HepG2 (cell line): ENCODE measurements at regions not wholly inside any gene's neighbourhood (a gene's known extent, or its start where the extent isn't known, plus 50 kb on each side); places are given as distances from the start of the nearest gene placed in this dataset.

Source experiments
- ATAC-seq: fragments of 200-7000 bp; cut with Tn5 transposase; 3 replicates; pipeline ENCODE4 v1.9.1; 2020; ENCODE audit warnings: mild to moderate bottlenecking, moderate library complexity
- BruUV-seq: library from RNA; stranded (reverse); fragments of 400-500 nt; replicated peaks from 2 replicates; lab custom pipeline; 2021; lab: Mats Ljungman, UMichigan
- CTCF ChIA-PET: fragments of 300-600 bp; formaldehyde crosslinking; extraction: SDS; loops from one replicate; lab custom pipeline; 2021; ENCODE audit warnings: low total read pairs, inconsistent platforms, low intra/inter-chr PET ratio; lab: Yijun Ruan, JAX
- POLR2A ChIA-PET: fragments of 350-600 bp; sonication (Branson Sonifier 250); formaldehyde crosslinking; loops from one replicate; lab custom pipeline; 2020; ENCODE audit warnings: antibody characterized with exemption, inconsistent platforms; lab: Yijun Ruan, JAX
- DNase-seq: peaks from one replicate; pipeline ENCODE4 v3.0.0-alpha.2; 2015; ENCODE audit warnings: low spot score
- FAIRE-seq: peaks from 3 replicates; lab custom pipeline; 2011; peaks lifted over from hg19 to GRCh38; lab: Jason Lieb, UNC
- H2AFZ ChIP-seq: one replicate; pipeline ENCODE4 v1.6.1; 2011; ENCODE audit warnings: low read length, inconsistent platforms
- H3K27ac ChIP-seq: fragments of 300-600 bp; 3 replicates; pipeline ENCODE4 v1.8.0; 2011; ENCODE audit warnings: mixed run types, mild to moderate bottlenecking, mixed read lengths, low read length, inconsistent platforms; ENCODE audit not compliant: insufficient read depth; ENCODE audit errors: extremely low read length
- H3K27me3 ChIP-seq, 2 experiments: fragments of 200-600 bp in 1 of 2; 2 replicates in 1 of 2; 3 replicates in 1 of 2; pipeline versions ENCODE4 v1.6.0 to v1.8.0; 2011; ENCODE audit warnings: low read length in 2 of 2, mild to moderate bottlenecking in 2 of 2, moderate library complexity in 2 of 2, inconsistent platforms in 1 of 2; ENCODE audit not compliant: insufficient read depth in 2 of 2, control insufficient read depth in 1 of 2
- H3K36me3 ChIP-seq, 2 experiments: fragments of 200-600 bp in 1 of 2; replicated peaks in 1 of 2; 2 replicates in 1 of 2; 3 replicates in 1 of 2; pipeline versions ENCODE4 v1.5.1 to v1.8.0; 2011; ENCODE audit warnings: low read length in 2 of 2, inconsistent platforms in 1 of 2; ENCODE audit not compliant: insufficient read depth in 2 of 2, control insufficient read depth in 1 of 2
- H3K4me1 ChIP-seq: 2 replicates; pipeline ENCODE4 v1.5.1; 2012; ENCODE audit warnings: low read length, inconsistent platforms; ENCODE audit not compliant: insufficient read depth
- H3K4me2 ChIP-seq: 2 replicates; pipeline ENCODE4 v1.6.0; 2011; ENCODE audit warnings: low read depth, low read length, inconsistent platforms
- H3K4me3 ChIP-seq, 3 experiments: fragments of 200-600 bp in 1 of 3; sonication (generic), shearing (Covaris generic) in 1 of 3; replicated peaks in 1 of 3; 2 replicates each; pipeline ENCODE4 v1.5.1; 2011 to 2016; ENCODE audit warnings: low read length in 3 of 3, inconsistent platforms in 2 of 3, low read depth in 2 of 3, mild to moderate bottlenecking in 2 of 3, control low read depth in 1 of 3, mixed read lengths in 1 of 3; ENCODE audit not compliant: insufficient read depth in 1 of 3
- H3K79me2 ChIP-seq: one replicate; pipeline ENCODE4 v1.6.1; 2011; ENCODE audit warnings: low read length, inconsistent platforms; ENCODE audit not compliant: insufficient read depth
- H3K9ac ChIP-seq: 2 replicates; pipeline ENCODE4 v1.6.0; 2011; ENCODE audit warnings: mild to moderate bottlenecking, low read depth, low read length, inconsistent platforms; ENCODE audit not compliant: insufficient read depth
- H3K9me3 ChIP-seq: 2 replicates; pipeline ENCODE4 v1.5.1; 2012; ENCODE audit warnings: mild to moderate bottlenecking, low read length
- H4K20me1 ChIP-seq: 2 replicates; pipeline ENCODE4 v1.6.0; 2011; ENCODE audit warnings: inconsistent platforms, mild to moderate bottlenecking, low read length, moderate library complexity; ENCODE audit not compliant: insufficient read depth
- AGO2 ChIP-seq: fragments of 200-400 bp; formaldehyde crosslinking; optimal IDR thresholded peaks from 2 replicates; pipeline ENCODE3; 2017; ENCODE audit warnings: mild to moderate bottlenecking, low read depth, low read length, moderate library complexity
- ARNT2 ChIP-seq: sonication (generic); formaldehyde crosslinking; IDR thresholded peaks from 2 replicates; pipeline ENCODE4 v1.8.0; 2022; ENCODE audit warnings: mild to moderate bottlenecking, low read depth, missing genetic modification reagents, moderate library complexity
- ATF7 ChIP-seq, 2 experiments: fragments of 450-650 bp in 1 of 2; sonication (generic) in 1 of 2; formaldehyde crosslinking in 1 of 2; IDR thresholded peaks; 2 replicates each; pipeline versions ENCODE4 v1.4.0 to v1.6.1; 2016 to 2020; ENCODE audit warnings: antibody characterized with exemption in 1 of 2, mild to moderate bottlenecking in 1 of 2, missing genetic modification reagents in 1 of 2
- EZH2 ChIP-seq: conservative IDR thresholded peaks from 2 replicates; pipeline ENCODE4 v1.6.1; 2012; ENCODE audit warnings: mild to moderate bottlenecking, low read depth, low read length, moderate library complexity
- FOXA3 ChIP-seq: IDR thresholded peaks from 2 replicates; pipeline ENCODE4 v1.6.1; 2016; ENCODE audit warnings: missing genetic modification reagents, missing compliant biosample characterization
- FOXP1 ChIP-seq, 2 experiments: fragments of 450-650 bp in 1 of 2; IDR thresholded peaks; 2 replicates each; pipeline ENCODE4 v1.6.1; 2017 to 2018; ENCODE audit warnings: antibody characterized with exemption in 1 of 2
- HDAC6 ChIP-seq: fragments of 200-600 bp; sonication (generic); IDR thresholded peaks from 2 replicates; pipeline ENCODE4 v1.7.0; 2017; ENCODE audit warnings: mild to moderate bottlenecking, antibody characterized with exemption, low read length, low read depth
- NFE2L1 ChIP-seq: sonication (generic); formaldehyde crosslinking; IDR thresholded peaks from 2 replicates; pipeline ENCODE4 v1.4.0; 2020; ENCODE audit warnings: missing genetic modification reagents, mild to moderate bottlenecking, borderline replicate concordance
- NPAS2 ChIP-seq: sonication (generic); formaldehyde crosslinking; IDR thresholded peaks from 2 replicates; pipeline ENCODE4 v1.8.0; 2022; ENCODE audit warnings: mild to moderate bottlenecking, missing genetic modification reagents, borderline replicate concordance
- RARA ChIP-seq: IDR thresholded peaks from 2 replicates; pipeline ENCODE4 v1.6.1; 2016; ENCODE audit warnings: missing genetic modification reagents, missing compliant biosample characterization
- ZKSCAN5 ChIP-seq: sonication (generic); formaldehyde crosslinking; IDR thresholded peaks from 2 replicates; pipeline ENCODE4 v1.5.1; 2020; ENCODE audit warnings: mild to moderate bottlenecking, missing genetic modification reagents
- ZMAT3 ChIP-seq: sonication (generic); formaldehyde crosslinking; conservative IDR thresholded peaks from 2 replicates; pipeline ENCODE4 v1.7.0; 2021; ENCODE audit warnings: missing genetic modification reagents
- ZNF24 ChIP-seq: fragments of 450-650 bp; IDR thresholded peaks from 2 replicates; pipeline ENCODE4 v1.6.1; 2017; ENCODE audit warnings: antibody characterized with exemption, mild to moderate bottlenecking
- ZNF251 ChIP-seq: sonication (generic); formaldehyde crosslinking; IDR thresholded peaks from 2 replicates; pipeline ENCODE4 v1.9.0; 2021; ENCODE audit warnings: mild to moderate bottlenecking, missing genetic modification reagents
- ZNF264 ChIP-seq: sonication (generic); formaldehyde crosslinking; IDR thresholded peaks from 2 replicates; pipeline ENCODE4 v1.4.0; 2020; ENCODE audit warnings: missing genetic modification reagents
- ZNF34 ChIP-seq: sonication (generic); formaldehyde crosslinking; IDR thresholded peaks from 2 replicates; pipeline ENCODE4 v1.4.0; 2020; ENCODE audit warnings: mild to moderate bottlenecking, missing genetic modification reagents, borderline replicate concordance
- ZNF430 ChIP-seq: sonication (generic); formaldehyde crosslinking; IDR thresholded peaks from 2 replicates; pipeline ENCODE4 v1.9.0; 2021; ENCODE audit warnings: mild to moderate bottlenecking, missing genetic modification reagents
- ZNF773 ChIP-seq: sonication (generic); formaldehyde crosslinking; IDR thresholded peaks from 2 replicates; pipeline ENCODE4 v1.4.0; 2020; ENCODE audit warnings: missing genetic modification reagents, borderline replicate concordance
- ZNF775 ChIP-seq: sonication (generic); formaldehyde crosslinking; IDR thresholded peaks from 2 replicates; pipeline ENCODE4 v1.4.0; 2020; ENCODE audit warnings: missing genetic modification reagents, mild to moderate bottlenecking, moderate library complexity, borderline replicate concordance
- ZNF839 ChIP-seq: sonication (generic); formaldehyde crosslinking; IDR thresholded peaks from 2 replicates; pipeline ENCODE4 v1.4.0; 2020; ENCODE audit warnings: missing genetic modification reagents, mild to moderate bottlenecking, borderline replicate concordance
- ZSCAN25 ChIP-seq: sonication (generic); formaldehyde crosslinking; IDR thresholded peaks from 2 replicates; pipeline ENCODE4 v1.8.0; 2022; ENCODE audit warnings: mild to moderate bottlenecking, missing genetic modification reagents
- WGBS: methylation state at CpG from one replicate; pipeline ENCODE4 v1.1.6; 2017; ENCODE audit warnings: low lambda C conversion rate; 5-methylcytosine and 5-hydroxymethylcytosine counted together
- in situ Hi-C: cut with HindIII; loops from 2 replicates; pipeline ENCODE4 v1.10.0; 2017; ENCODE audit warnings: low pct_unique_long_range_greater_than_20kb; ENCODE audit not compliant: extremely low pct_ligation_motif_present
- intact Hi-C: fragments of 100-400 bp; cut with micrococcal nuclease; formaldehyde crosslinking; loops from one replicate; pipeline ENCODE4 v1.10.0; 2022; ENCODE audit not compliant: unreplicated experiment
- TF ChIP-seq, protein P1 (sequence below): sonication (generic); formaldehyde crosslinking; IDR thresholded peaks from 2 replicates; pipeline ENCODE4 v1.5.1; 2020; ENCODE audit warnings: missing genetic modification reagents, mild to moderate bottlenecking, borderline replicate concordance
- TF ChIP-seq, protein P2 (sequence below): fragments of 450-650 bp; IDR thresholded peaks from 2 replicates; pipeline ENCODE4 v1.6.1; 2017

DNA sequence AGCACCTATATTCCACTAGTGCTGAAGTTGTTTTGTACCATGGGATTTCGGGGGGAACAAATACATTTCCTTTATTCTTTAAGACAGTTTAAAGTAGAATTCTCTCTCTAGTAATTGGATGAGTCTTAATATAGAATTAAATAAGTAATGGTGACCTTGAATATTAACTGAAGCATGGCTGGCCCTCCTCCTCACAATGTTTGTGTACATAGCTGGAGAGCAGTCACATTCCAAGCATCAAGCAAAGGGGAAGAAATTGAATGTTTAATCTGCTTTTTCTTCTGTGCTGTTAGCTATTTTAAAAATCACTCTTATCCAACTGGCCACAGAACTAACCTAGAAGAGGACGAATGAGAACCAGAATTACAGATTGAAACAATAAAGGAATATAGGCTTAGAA lies 906.9 kb downstream of the CCSER2 start (continued):
- TF ChIP-seq, protein P1, sequence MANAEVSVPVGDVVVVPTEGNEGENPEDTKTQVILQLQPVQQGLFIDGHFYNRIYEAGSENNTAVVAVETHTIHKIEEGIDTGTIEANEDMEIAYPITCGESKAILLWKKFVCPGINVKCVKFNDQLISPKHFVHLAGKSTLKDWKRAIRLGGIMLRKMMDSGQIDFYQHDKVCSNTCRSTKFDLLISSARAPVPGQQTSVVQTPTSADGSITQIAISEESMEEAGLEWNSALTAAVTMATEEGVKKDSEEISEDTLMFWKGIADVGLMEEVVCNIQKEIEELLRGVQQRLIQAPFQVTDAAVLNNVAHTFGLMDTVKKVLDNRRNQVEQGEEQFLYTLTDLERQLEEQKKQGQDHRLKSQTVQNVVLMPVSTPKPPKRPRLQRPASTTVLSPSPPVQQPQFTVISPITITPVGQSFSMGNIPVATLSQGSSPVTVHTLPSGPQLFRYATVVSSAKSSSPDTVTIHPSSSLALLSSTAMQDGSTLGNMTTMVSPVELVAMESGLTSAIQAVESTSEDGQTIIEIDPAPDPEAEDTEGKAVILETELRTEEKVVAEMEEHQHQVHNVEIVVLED (CRISPR knock-in tag), result no peak
- TF ChIP-seq ZMAT3 (CRISPR knock-in tag), result no peak
- no peak for TF ChIP-seq NFE2L1
- TF ChIP-seq NPAS2 (CRISPR knock-in tag), result no peak
- TF ChIP-seq ZNF775 (CRISPR knock-in tag), result no peak
- no peak for TF ChIP-seq ZNF24
- no peak for TF ChIP-seq FOXP1 (IDR thresholded peaks at IDR 0.05)
- TF ChIP-seq FOXP1 (CRISPR knock-in tag; IDR thresholded peaks at IDR 0.05), result no peak
- TF ChIP-seq ARNT2, result no peak
- TF ChIP-seq ZNF773 (CRISPR knock-in tag), result no peak
- TF ChIP-seq EZH2, result no peak

DNA sequence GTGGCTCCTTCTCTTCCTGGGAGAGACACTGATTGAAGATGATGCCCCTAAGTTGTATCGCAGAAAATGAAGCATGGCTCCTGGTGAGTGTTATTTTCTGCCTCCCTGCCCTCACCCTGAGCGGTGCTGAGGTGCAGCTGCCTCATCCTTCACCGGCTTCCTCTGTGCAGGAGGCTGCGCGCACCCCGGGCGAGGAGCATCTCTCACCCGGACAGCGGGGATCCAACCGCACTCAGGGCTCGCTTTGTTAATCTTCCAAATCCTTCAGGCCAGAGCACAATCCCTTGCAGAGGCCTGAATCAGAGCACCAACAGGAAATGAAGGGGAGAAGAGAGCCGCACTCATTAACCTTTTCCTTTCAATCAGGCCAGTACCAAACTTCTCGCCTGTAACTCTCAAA lies 910.3 kb downstream of the CCSER2 start:
- CTCF ChIA-PET, result no interaction called here
- Histone ChIP-seq H3K27me3 (no peaks in the 10 kb centered on the region; a peak in 1 of 5 replicates), H3K4me2 (no peak overlapping the region), H3K4me3 (no peak overlapping the region), H3K9ac (no peak overlapping the region), H3K79me2 (no peaks in the 10 kb centered on the region), H3K36me3 (no peaks in the 10 kb centered on the region), H2AFZ (no peak overlapping the region), H3K9me3 (no peaks in the 10 kb centered on the region), H3K27ac (no peak overlapping the region), H3K4me1 (no peaks in the 10 kb centered on the region), H4K20me1 (no peaks in the 10 kb centered on the region)
- no peak for DNase-seq
- 69% methylated on average over 13 of the region's 13 CpGs for WGBS
- POLR2A ChIA-PET, result no interaction called here
- BruUV-seq, result no TSS peak
- intact Hi-C loops (no loop called here), in situ Hi-C loops (no loop called here)
- no peak for FAIRE-seq
- no peak for ATAC-seq
- no peak for TF ChIP-seq ZNF430 (CRISPR knock-in tag)
- no peak for TF ChIP-seq ZSCAN25 (CRISPR knock-in tag)
- TF ChIP-seq, protein P2, sequence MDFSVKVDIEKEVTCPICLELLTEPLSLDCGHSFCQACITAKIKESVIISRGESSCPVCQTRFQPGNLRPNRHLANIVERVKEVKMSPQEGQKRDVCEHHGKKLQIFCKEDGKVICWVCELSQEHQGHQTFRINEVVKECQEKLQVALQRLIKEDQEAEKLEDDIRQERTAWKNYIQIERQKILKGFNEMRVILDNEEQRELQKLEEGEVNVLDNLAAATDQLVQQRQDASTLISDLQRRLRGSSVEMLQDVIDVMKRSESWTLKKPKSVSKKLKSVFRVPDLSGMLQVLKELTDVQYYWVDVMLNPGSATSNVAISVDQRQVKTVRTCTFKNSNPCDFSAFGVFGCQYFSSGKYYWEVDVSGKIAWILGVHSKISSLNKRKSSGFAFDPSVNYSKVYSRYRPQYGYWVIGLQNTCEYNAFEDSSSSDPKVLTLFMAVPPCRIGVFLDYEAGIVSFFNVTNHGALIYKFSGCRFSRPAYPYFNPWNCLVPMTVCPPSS, result no peak
- no peak for TF ChIP-seq RARA (CRISPR knock-in tag)
- TF ChIP-seq ZNF34, result no peak
- TF ChIP-seq ZNF264 (CRISPR knock-in tag), result no peak
- TF ChIP-seq HDAC6, result no peak
- TF ChIP-seq ZKSCAN5 (CRISPR knock-in tag), result no peak
- no peak for TF ChIP-seq ATF7 (IDR thresholded peaks at IDR 0.05)
- no peak for TF ChIP-seq ATF7 (CRISPR knock-in tag; IDR thresholded peaks at IDR 0.05)
- TF ChIP-seq ZNF251 (CRISPR knock-in tag), result no peak
- TF ChIP-seq FOXA3, result no peak
- TF ChIP-seq AGO2, result no peak
- no peak for TF ChIP-seq ZNF839
